HepG2 (cell line): ENCODE measurements at regions not wholly inside any gene's neighbourhood (a gene's known extent, or its start where the extent isn't known, plus 50 kb on each side); places are given as distances from the start of the nearest gene placed in this dataset.

Source experiments
- MYC ChIP-seq: sonication (generic); formaldehyde crosslinking; IDR thresholded peaks from 2 replicates; pipeline ENCODE4 v1.9.0; 2021; ENCODE audit warnings: missing genetic modification reagents, borderline replicate concordance
- ZNF263 ChIP-seq: sonication (generic); formaldehyde crosslinking; IDR thresholded peaks from 2 replicates; pipeline ENCODE4 v1.4.0; 2020; ENCODE audit warnings: missing genetic modification reagents
- ZNF768 ChIP-seq: sonication (generic); formaldehyde crosslinking; IDR thresholded peaks from 2 replicates; pipeline ENCODE4 v1.4.0; 2020; ENCODE audit warnings: missing genetic modification reagents
- TF ChIP-seq, protein P1 (sequence below): sonication (generic); formaldehyde crosslinking; IDR thresholded peaks from 2 replicates; pipeline ENCODE4 v1.4.0; 2020; ENCODE audit warnings: missing genetic modification reagents
- TF ChIP-seq, protein P2 (sequence below): sonication (generic); formaldehyde crosslinking; IDR thresholded peaks from 2 replicates; pipeline ENCODE4 v1.5.1; 2020; ENCODE audit warnings: mild to moderate bottlenecking, missing genetic modification reagents, moderate library complexity
- TF ChIP-seq, protein P3 (sequence below): sonication (generic); formaldehyde crosslinking; IDR thresholded peaks from 2 replicates; pipeline ENCODE4 v1.4.0; 2020; ENCODE audit warnings: low read depth, missing genetic modification reagents
- TF ChIP-seq, protein P4 (sequence below): sonication (generic); formaldehyde crosslinking; IDR thresholded peaks from 2 replicates; pipeline ENCODE4 v1.8.1; 2023; ENCODE audit warnings: mild to moderate bottlenecking, inconsistent platforms, moderate library complexity, missing genetic modification reagents, borderline replicate concordance
- TF ChIP-seq, protein P5 (sequence below): IDR thresholded peaks from 2 replicates; pipeline ENCODE4 v1.4.0; 2020; ENCODE audit warnings: mild to moderate bottlenecking, missing genetic modification reagents

DNA sequence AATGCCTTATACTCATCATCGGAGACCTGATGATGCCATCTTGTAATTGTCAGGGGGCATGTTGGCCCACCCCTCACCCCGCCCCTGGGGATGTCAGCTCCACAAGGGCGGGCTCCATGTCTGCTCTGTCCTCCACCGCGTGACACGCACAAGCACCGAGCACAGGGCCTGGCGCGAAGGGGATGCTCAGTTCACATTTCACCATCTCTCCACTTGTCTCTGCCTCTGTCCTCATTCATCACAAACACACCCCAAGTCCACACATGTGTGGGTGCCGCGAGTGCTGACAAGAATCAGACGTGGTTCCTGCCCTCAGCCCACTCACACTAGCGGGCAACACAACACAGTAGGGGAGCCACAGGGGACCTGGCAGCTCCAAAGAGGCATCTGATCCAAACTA, 151.2 kb upstream of the PTPN1 start (continued):
- TF ChIP-seq, protein P1, sequence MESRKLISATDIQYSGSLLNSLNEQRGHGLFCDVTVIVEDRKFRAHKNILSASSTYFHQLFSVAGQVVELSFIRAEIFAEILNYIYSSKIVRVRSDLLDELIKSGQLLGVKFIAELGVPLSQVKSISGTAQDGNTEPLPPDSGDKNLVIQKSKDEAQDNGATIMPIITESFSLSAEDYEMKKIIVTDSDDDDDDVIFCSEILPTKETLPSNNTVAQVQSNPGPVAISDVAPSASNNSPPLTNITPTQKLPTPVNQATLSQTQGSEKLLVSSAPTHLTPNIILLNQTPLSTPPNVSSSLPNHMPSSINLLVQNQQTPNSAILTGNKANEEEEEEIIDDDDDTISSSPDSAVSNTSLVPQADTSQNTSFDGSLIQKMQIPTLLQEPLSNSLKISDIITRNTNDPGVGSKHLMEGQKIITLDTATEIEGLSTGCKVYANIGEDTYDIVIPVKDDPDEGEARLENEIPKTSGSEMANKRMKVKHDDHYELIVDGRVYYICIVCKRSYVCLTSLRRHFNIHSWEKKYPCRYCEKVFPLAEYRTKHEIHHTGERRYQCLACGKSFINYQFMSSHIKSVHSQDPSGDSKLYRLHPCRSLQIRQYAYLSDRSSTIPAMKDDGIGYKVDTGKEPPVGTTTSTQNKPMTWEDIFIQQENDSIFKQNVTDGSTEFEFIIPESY (CRISPR knock-in tag) = peak; percentile 71; the same call in 1 of the 2 replicates
- TF ChIP-seq, protein P2, sequence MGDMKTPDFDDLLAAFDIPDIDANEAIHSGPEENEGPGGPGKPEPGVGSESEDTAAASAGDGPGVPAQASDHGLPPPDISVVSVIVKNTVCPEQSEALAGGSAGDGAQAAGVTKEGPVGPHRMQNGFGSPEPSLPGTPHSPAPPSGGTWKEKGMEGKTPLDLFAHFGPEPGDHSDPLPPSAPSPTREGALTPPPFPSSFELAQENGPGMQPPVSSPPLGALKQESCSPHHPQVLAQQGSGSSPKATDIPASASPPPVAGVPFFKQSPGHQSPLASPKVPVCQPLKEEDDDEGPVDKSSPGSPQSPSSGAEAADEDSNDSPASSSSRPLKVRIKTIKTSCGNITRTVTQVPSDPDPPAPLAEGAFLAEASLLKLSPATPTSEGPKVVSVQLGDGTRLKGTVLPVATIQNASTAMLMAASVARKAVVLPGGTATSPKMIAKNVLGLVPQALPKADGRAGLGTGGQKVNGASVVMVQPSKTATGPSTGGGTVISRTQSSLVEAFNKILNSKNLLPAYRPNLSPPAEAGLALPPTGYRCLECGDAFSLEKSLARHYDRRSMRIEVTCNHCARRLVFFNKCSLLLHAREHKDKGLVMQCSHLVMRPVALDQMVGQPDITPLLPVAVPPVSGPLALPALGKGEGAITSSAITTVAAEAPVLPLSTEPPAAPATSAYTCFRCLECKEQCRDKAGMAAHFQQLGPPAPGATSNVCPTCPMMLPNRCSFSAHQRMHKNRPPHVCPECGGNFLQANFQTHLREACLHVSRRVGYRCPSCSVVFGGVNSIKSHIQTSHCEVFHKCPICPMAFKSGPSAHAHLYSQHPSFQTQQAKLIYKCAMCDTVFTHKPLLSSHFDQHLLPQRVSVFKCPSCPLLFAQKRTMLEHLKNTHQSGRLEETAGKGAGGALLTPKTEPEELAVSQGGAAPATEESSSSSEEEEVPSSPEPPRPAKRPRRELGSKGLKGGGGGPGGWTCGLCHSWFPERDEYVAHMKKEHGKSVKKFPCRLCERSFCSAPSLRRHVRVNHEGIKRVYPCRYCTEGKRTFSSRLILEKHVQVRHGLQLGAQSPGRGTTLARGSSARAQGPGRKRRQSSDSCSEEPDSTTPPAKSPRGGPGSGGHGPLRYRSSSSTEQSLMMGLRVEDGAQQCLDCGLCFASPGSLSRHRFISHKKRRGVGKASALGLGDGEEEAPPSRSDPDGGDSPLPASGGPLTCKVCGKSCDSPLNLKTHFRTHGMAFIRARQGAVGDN = peak; percentile 23; the same call in 1 of the 2 replicates
- TF ChIP-seq, protein P3, sequence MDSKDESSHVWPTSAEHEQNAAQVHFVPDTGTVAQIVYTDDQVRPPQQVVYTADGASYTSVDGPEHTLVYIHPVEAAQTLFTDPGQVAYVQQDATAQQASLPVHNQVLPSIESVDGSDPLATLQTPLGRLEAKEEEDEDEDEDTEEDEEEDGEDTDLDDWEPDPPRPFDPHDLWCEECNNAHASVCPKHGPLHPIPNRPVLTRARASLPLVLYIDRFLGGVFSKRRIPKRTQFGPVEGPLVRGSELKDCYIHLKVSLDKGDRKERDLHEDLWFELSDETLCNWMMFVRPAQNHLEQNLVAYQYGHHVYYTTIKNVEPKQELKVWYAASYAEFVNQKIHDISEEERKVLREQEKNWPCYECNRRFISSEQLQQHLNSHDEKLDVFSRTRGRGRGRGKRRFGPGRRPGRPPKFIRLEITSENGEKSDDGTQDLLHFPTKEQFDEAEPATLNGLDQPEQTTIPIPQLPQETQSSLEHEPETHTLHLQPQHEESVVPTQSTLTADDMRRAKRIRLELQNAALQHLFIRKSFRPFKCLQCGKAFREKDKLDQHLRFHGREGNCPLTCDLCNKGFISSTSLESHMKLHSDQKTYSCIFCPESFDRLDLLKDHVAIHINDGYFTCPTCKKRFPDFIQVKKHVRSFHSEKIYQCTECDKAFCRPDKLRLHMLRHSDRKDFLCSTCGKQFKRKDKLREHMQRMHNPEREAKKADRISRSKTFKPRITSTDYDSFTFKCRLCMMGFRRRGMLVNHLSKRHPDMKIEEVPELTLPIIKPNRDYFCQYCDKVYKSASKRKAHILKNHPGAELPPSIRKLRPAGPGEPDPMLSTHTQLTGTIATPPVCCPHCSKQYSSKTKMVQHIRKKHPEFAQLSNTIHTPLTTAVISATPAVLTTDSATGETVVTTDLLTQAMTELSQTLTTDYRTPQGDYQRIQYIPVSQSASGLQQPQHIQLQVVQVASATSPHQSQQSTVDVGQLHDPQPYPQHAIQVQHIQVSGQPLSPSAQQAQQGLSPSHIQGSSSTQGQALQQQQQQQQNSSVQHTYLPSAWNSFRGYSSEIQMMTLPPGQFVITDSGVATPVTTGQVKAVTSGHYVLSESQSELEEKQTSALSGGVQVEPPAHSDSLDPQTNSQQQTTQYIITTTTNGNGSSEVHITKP (CRISPR knock-in tag) = no peak
- peak; percentile 33; the same call in 1 of the 2 replicates for TF ChIP-seq ZNF768
- TF ChIP-seq MYC (CRISPR knock-in tag) = peak; percentile 34; the same call in 1 of the 2 replicates
- peak; percentile 42; the same call in 1 of the 2 replicates for TF ChIP-seq ZNF263
- TF ChIP-seq, protein P4, sequence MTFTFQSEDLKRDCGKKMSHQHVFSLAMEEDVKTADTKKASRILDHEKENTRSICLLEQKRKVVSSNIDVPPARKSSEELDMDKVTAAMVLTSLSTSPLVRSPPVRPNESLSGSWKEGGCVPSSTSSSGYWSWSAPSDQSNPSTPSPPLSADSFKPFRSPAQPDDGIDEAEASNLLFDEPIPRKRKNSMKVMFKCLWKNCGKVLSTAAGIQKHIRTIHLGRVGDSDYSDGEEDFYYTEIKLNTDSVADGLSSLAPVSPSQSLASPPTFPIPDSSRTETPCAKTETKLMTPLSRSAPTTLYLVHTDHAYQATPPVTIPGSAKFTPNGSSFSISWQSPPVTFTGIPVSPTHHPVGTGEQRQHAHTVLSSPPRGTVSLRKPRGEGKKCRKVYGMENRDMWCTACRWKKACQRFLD = no peak
- TF ChIP-seq, protein P5, sequence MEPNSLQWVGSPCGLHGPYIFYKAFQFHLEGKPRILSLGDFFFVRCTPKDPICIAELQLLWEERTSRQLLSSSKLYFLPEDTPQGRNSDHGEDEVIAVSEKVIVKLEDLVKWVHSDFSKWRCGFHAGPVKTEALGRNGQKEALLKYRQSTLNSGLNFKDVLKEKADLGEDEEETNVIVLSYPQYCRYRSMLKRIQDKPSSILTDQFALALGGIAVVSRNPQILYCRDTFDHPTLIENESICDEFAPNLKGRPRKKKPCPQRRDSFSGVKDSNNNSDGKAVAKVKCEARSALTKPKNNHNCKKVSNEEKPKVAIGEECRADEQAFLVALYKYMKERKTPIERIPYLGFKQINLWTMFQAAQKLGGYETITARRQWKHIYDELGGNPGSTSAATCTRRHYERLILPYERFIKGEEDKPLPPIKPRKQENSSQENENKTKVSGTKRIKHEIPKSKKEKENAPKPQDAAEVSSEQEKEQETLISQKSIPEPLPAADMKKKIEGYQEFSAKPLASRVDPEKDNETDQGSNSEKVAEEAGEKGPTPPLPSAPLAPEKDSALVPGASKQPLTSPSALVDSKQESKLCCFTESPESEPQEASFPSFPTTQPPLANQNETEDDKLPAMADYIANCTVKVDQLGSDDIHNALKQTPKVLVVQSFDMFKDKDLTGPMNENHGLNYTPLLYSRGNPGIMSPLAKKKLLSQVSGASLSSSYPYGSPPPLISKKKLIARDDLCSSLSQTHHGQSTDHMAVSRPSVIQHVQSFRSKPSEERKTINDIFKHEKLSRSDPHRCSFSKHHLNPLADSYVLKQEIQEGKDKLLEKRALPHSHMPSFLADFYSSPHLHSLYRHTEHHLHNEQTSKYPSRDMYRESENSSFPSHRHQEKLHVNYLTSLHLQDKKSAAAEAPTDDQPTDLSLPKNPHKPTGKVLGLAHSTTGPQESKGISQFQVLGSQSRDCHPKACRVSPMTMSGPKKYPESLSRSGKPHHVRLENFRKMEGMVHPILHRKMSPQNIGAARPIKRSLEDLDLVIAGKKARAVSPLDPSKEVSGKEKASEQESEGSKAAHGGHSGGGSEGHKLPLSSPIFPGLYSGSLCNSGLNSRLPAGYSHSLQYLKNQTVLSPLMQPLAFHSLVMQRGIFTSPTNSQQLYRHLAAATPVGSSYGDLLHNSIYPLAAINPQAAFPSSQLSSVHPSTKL (CRISPR knock-in tag) = no peak
